ENCODE measurements at regions not wholly inside any gene's neighbourhood (a gene's known extent, or its start where the extent isn't known, plus 50 kb on each side); places are given as distances from the start of the nearest gene placed in this dataset.

- TF ChIP-seq, protein P1, sequence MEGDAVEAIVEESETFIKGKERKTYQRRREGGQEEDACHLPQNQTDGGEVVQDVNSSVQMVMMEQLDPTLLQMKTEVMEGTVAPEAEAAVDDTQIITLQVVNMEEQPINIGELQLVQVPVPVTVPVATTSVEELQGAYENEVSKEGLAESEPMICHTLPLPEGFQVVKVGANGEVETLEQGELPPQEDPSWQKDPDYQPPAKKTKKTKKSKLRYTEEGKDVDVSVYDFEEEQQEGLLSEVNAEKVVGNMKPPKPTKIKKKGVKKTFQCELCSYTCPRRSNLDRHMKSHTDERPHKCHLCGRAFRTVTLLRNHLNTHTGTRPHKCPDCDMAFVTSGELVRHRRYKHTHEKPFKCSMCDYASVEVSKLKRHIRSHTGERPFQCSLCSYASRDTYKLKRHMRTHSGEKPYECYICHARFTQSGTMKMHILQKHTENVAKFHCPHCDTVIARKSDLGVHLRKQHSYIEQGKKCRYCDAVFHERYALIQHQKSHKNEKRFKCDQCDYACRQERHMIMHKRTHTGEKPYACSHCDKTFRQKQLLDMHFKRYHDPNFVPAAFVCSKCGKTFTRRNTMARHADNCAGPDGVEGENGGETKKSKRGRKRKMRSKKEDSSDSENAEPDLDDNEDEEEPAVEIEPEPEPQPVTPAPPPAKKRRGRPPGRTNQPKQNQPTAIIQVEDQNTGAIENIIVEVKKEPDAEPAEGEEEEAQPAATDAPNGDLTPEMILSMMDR (optimal IDR thresholded peaks at IDR 0.05 in 1 of 3, IDR thresholded peaks at IDR 0.05 in 1 of 3, conservative IDR thresholded peaks at IDR 0.05 in 1 of 3; ENCODE audit: extremely low read depth in 1 of 3, insufficient read depth in 2 of 3, low read length in 3 of 3) = no peak
- TF ChIP-seq EZH2 (IDR thresholded peaks at IDR 0.05; ENCODE audit: low read length) = no peak
Measured at GRCh38 chr18:77361382-77361781, 111.7 kb downstream of the GALR1 start.

Measured in keratinocyte (primary cell).